ENCODE measurements at regions not wholly inside any gene's neighbourhood (a gene's known extent, or its start where the extent isn't known, plus 50 kb on each side); places are given as distances from the start of the nearest gene placed in this dataset.

DNA sequence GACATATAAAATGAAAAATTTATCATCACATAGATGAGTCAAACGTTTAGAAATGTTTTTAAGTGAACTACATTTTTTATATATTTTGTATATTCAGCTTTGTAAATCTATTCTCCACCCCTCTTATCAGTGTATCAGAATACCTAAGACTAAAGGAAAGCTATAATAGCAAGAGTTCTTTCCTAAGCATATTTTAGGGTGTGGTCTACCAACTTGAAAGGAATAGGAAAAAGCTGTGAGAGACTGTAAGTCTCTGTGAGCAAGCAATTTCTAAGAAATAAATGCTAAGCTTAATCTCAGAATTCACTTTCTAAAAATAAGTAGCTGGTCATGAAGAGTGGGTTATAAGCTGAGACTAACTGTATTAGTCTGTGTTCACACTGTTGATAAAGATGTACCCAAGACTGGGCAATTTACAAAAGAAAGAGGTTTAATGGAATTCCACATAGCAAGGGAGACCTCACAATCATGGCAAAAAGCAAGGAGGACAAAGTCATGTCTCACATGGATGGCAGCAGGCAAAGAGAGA lies 175.4 kb upstream of the PREP start:
- no peaks in the 10 kb centered on the region for H3K27me3 ChIP-seq (ENCODE audit: insufficient read depth, low read length)
- H3K4me1 ChIP-seq (ENCODE audit: control insufficient read depth, insufficient read depth, low read length, unreplicated experiment): peaks cover 6% of the 10 kb centered on the region
- no peaks in the 10 kb centered on the region for H3K79me2 ChIP-seq (ENCODE audit: control insufficient read depth, insufficient read depth, low read length, unreplicated experiment)
- H3K27ac ChIP-seq (ENCODE audit: low read depth, low read length): no peak overlapping the region
- no peaks in the 10 kb centered on the region for H3K36me3 ChIP-seq (ENCODE audit: insufficient read depth, low read length)
- H3K4me3 ChIP-seq (ENCODE audit: low read depth, low read length): no peak overlapping the region
- H2AFZ ChIP-seq (ENCODE audit: low read length, unreplicated experiment): no peak overlapping the region

DNA sequence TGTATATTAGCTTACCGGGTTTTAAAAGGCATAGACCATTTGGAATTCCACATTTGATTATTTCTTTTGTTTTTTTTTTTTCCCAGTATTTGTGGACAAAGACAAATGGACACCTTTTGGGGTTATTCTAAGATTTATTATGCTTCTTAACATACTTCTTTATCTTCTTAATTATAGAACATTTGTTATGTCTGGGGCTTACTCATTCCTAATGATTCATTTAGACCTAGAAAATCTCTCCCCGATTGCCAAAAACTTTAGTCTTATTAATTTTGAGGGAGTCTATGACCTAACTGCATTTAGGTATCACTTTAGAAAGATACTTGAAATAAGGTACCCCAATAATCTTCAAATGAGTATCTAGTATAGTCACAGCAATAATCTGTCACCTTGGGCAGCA lies 170.7 kb upstream of the PREP start:
- Histone ChIP-seq H2AFZ (ENCODE audit: low read length, unreplicated experiment) (no peak overlapping the region), H3K4me1 (ENCODE audit: control insufficient read depth, insufficient read depth, low read length, unreplicated experiment) (peaks cover 6% of the 10 kb centered on the region), H3K27ac (ENCODE audit: low read depth, low read length) (no peak overlapping the region), H3K4me3 (ENCODE audit: low read depth, low read length) (no peak overlapping the region), H3K79me2 (ENCODE audit: control insufficient read depth, insufficient read depth, low read length, unreplicated experiment) (no peaks in the 10 kb centered on the region), H3K27me3 (ENCODE audit: insufficient read depth, low read length) (no peaks in the 10 kb centered on the region), H3K36me3 (ENCODE audit: insufficient read depth, low read length) (no peaks in the 10 kb centered on the region)

DNA sequence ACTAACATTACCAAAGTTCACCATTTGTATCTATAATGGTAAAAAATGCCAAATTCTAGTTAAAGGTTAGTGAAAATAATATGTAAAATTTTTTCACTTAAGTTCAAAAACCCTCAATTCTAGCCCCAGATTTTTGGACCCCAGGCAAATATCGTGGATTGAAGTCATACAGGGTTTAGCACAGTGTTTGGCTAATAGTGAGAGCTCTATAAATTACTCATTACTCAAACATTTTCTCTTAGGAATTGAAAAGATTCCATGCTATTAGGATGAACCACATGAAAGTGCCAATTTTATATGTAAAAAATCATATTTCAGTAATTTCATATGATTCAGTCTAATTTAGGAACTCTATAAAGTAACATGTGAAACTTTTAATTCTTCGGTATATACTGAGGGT lies 170.3 kb upstream of the PREP start:
- Histone ChIP-seq H3K4me1 (ENCODE audit: control insufficient read depth, insufficient read depth, low read length, unreplicated experiment) (peaks cover 6% of the 10 kb centered on the region), H3K36me3 (ENCODE audit: insufficient read depth, low read length) (no peaks in the 10 kb centered on the region), H3K27me3 (ENCODE audit: insufficient read depth, low read length) (no peaks in the 10 kb centered on the region), H3K79me2 (ENCODE audit: control insufficient read depth, insufficient read depth, low read length, unreplicated experiment) (no peaks in the 10 kb centered on the region), H3K27ac (ENCODE audit: low read depth, low read length) (no peak overlapping the region), H2AFZ (ENCODE audit: low read length, unreplicated experiment) (no peak overlapping the region), H3K4me3 (ENCODE audit: low read depth, low read length) (no peak overlapping the region)

DNA sequence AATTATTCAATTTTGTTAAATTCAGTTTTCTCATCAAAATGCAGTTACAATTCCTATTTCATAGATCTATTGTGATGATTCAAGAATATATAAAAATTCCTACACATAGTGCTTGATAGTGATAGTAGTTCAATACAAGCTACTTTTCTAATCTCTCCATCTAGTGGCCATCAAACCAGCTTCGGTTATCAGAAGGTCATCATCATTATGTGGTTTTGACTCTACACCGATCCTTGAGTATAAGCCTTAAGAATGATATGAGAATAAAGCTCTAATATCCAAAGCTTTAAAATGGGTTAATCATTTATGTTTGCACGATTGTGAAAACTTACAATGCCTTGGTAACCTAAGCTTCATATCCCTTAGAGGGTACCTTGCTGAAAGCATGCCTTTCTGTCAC lies 167.5 kb upstream of the PREP start:
- peaks cover 6% of the 10 kb centered on the region for H3K4me1 ChIP-seq (ENCODE audit: control insufficient read depth, insufficient read depth, low read length, unreplicated experiment)
- H3K79me2 ChIP-seq (ENCODE audit: control insufficient read depth, insufficient read depth, low read length, unreplicated experiment): no peaks in the 10 kb centered on the region
- no peaks in the 10 kb centered on the region for H3K36me3 ChIP-seq (ENCODE audit: insufficient read depth, low read length)
- no peak overlapping the region for H2AFZ ChIP-seq (ENCODE audit: low read length, unreplicated experiment)
- H3K4me3 ChIP-seq (ENCODE audit: low read depth, low read length): no peak overlapping the region
- H3K27me3 ChIP-seq (ENCODE audit: insufficient read depth, low read length): no peaks in the 10 kb centered on the region
- H3K27ac ChIP-seq (ENCODE audit: low read depth, low read length): no peak overlapping the region

DNA sequence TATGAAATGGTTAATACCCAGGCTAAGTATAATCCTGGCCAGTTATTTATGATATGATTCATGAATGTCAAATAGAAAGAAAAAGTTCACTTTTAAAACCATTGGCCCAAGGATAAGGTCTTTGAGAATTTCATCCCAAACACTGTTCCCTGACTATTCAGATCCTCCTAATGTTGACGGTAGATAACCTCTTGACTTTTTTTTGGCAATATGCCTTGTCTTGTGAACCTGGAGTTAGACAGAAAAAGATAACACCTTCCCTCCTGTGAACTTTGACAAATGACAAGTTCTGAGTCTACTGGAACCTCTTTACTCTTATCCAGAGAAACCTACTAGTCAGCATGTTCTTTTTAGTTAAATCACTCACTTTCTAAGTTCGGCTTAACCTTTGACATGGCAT lies 166.8 kb upstream of the PREP start:
- Histone ChIP-seq H2AFZ (ENCODE audit: low read length, unreplicated experiment) (no peak overlapping the region), H3K4me1 (ENCODE audit: control insufficient read depth, insufficient read depth, low read length, unreplicated experiment) (peaks cover 6% of the 10 kb centered on the region), H3K27me3 (ENCODE audit: insufficient read depth, low read length) (no peaks in the 10 kb centered on the region), H3K4me3 (ENCODE audit: low read depth, low read length) (no peak overlapping the region), H3K36me3 (ENCODE audit: insufficient read depth, low read length) (no peaks in the 10 kb centered on the region), H3K79me2 (ENCODE audit: control insufficient read depth, insufficient read depth, low read length, unreplicated experiment) (no peaks in the 10 kb centered on the region), H3K27ac (ENCODE audit: low read depth, low read length) (no peak overlapping the region)

- Histone ChIP-seq H3K79me2 (ENCODE audit: control insufficient read depth, insufficient read depth, low read length, unreplicated experiment) (no peaks in the 10 kb centered on the region), H3K4me1 (ENCODE audit: control insufficient read depth, insufficient read depth, low read length, unreplicated experiment) (peaks cover 5% of the 10 kb centered on the region), H3K27me3 (ENCODE audit: insufficient read depth, low read length) (no peaks in the 10 kb centered on the region), H2AFZ (ENCODE audit: low read length, unreplicated experiment) (no peak overlapping the region), H3K4me3 (ENCODE audit: low read depth, low read length) (no peak overlapping the region), H3K27ac (ENCODE audit: low read depth, low read length) (no peak overlapping the region), H3K36me3 (ENCODE audit: insufficient read depth, low read length) (no peaks in the 10 kb centered on the region)
Measured at GRCh38 chr6:105568751-105569150, 165.9 kb upstream of the PREP start.

GRCh38 chr6:105568142-105568541 lies 165.3 kb upstream of the PREP start:
- H2AFZ ChIP-seq (ENCODE audit: low read length, unreplicated experiment): no peak overlapping the region
- no peaks in the 10 kb centered on the region for H3K27me3 ChIP-seq (ENCODE audit: insufficient read depth, low read length)
- H3K36me3 ChIP-seq (ENCODE audit: insufficient read depth, low read length): no peaks in the 10 kb centered on the region
- H3K27ac ChIP-seq (ENCODE audit: low read depth, low read length): no peak overlapping the region
- no peaks in the 10 kb centered on the region for H3K79me2 ChIP-seq (ENCODE audit: control insufficient read depth, insufficient read depth, low read length, unreplicated experiment)
- H3K4me1 ChIP-seq (ENCODE audit: control insufficient read depth, insufficient read depth, low read length, unreplicated experiment): no peaks in the 10 kb centered on the region
- H3K4me3 ChIP-seq (ENCODE audit: low read depth, low read length): no peak overlapping the region

DNA sequence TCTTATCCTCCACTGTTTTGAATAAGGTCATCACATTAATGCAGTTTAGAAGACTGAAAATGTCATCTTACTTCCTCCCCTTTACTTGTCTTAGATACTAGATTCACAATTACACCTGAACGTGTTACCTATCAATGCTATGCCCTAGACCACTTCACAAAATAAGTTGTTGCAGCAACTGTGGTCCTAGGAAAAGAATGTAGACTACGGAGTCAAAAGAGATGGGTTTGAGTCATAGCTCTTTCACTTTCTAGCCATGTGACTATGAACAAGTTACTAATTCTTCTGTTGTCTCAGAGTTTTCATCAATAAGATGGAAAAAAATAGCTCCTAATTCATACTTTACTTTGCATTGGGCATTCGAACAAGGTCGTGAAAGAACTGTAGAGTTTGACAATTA lies 164.3 kb upstream of the PREP start:
- no peak overlapping the region for H3K27ac ChIP-seq (ENCODE audit: low read depth, low read length)
- H3K79me2 ChIP-seq (ENCODE audit: control insufficient read depth, insufficient read depth, low read length, unreplicated experiment): no peaks in the 10 kb centered on the region
- no peaks in the 10 kb centered on the region for H3K36me3 ChIP-seq (ENCODE audit: insufficient read depth, low read length)
- no peaks in the 10 kb centered on the region for H3K4me1 ChIP-seq (ENCODE audit: control insufficient read depth, insufficient read depth, low read length, unreplicated experiment)
- H3K27me3 ChIP-seq (ENCODE audit: insufficient read depth, low read length): no peaks in the 10 kb centered on the region
- H2AFZ ChIP-seq (ENCODE audit: low read length, unreplicated experiment): no peak overlapping the region
- H3K4me3 ChIP-seq (ENCODE audit: low read depth, low read length): no peak overlapping the region

DNA sequence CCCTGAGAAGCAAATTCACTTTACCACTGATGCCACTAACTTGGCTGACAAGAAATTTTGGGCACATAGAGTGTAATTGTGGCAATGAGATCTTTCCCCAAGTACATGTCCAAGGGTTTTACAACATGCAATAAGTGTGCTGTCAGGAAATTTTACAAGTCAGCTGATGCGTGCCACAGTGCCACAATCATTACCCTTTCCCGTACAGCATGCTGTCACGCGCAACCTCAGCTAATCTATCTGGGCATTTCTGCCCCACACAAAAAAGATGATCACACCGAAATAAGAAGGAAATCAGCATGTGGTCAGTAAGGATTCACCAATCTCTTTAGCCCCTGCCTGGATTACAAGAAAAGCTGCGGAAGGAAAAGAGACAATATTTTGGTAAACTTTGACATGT lies 163.6 kb upstream of the PREP start:
- no peak overlapping the region for H3K4me3 ChIP-seq (ENCODE audit: low read depth, low read length)
- H3K27ac ChIP-seq (ENCODE audit: low read depth, low read length): no peak overlapping the region
- H3K79me2 ChIP-seq (ENCODE audit: control insufficient read depth, insufficient read depth, low read length, unreplicated experiment): no peaks in the 10 kb centered on the region
- no peaks in the 10 kb centered on the region for H3K4me1 ChIP-seq (ENCODE audit: control insufficient read depth, insufficient read depth, low read length, unreplicated experiment)
- H3K27me3 ChIP-seq (ENCODE audit: insufficient read depth, low read length): no peaks in the 10 kb centered on the region
- H2AFZ ChIP-seq (ENCODE audit: low read length, unreplicated experiment): no peak overlapping the region
- no peaks in the 10 kb centered on the region for H3K36me3 ChIP-seq (ENCODE audit: insufficient read depth, low read length)

GRCh38 chr6:105564121-105564902 lies 161.4 kb upstream of the PREP start:
- Histone ChIP-seq H3K4me3 (ENCODE audit: low read depth, low read length) (no peak overlapping the region), H3K36me3 (ENCODE audit: insufficient read depth, low read length) (no peaks in the 10 kb centered on the region), H2AFZ (ENCODE audit: low read length, unreplicated experiment) (no peak overlapping the region), H3K27me3 (ENCODE audit: insufficient read depth, low read length) (no peaks in the 10 kb centered on the region), H3K79me2 (ENCODE audit: control insufficient read depth, insufficient read depth, low read length, unreplicated experiment) (no peaks in the 10 kb centered on the region), H3K4me1 (ENCODE audit: control insufficient read depth, insufficient read depth, low read length, unreplicated experiment) (no peaks in the 10 kb centered on the region), H3K27ac (ENCODE audit: low read depth, low read length) (no peak overlapping the region)

DNA sequence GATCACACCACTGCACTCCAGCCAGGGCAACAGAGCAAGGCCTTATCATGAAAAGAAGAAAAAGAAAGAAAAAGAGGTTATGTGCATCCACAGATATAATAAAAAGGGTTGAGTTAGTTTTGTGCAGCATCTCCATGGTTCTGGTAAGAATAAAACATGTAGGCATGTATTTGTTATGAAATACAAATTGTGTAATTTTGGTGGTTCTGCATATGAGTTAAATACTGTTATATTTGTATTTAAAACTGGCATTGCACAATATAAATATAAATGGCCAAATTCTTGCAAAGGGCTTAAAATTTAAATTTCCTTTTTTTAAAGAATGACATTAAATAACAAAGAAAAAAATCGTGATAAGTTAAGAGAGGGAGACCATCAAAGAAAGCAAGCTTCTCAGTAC lies 159.1 kb upstream of the PREP start:
- Histone ChIP-seq H3K36me3 (ENCODE audit: insufficient read depth, low read length) (no peaks in the 10 kb centered on the region), H3K4me3 (ENCODE audit: low read depth, low read length) (no peak overlapping the region), H3K79me2 (ENCODE audit: control insufficient read depth, insufficient read depth, low read length, unreplicated experiment) (no peaks in the 10 kb centered on the region), H2AFZ (ENCODE audit: low read length, unreplicated experiment) (no peak overlapping the region), H3K27me3 (ENCODE audit: insufficient read depth, low read length) (no peaks in the 10 kb centered on the region), H3K27ac (ENCODE audit: low read depth, low read length) (no peak overlapping the region), H3K4me1 (ENCODE audit: control insufficient read depth, insufficient read depth, low read length, unreplicated experiment) (no peaks in the 10 kb centered on the region)
